Esophagus squamous epithelium (tissue), 4 donors: ENCODE measurements at regions not wholly inside any gene's neighbourhood (a gene's known extent, or its start where the extent isn't known, plus 50 kb on each side); places are given as distances from the start of the nearest gene placed in this dataset.

ENCODE experiments used
- POLR2A ChIP-seq, 4 donors: fragments of 450-650 bp; IDR thresholded peaks; one replicate each; pipeline ENCODE4 v1.6.1; 2017; ENCODE audit warnings: antibody characterized with exemption in 4 of 4, mild to moderate bottlenecking in 4 of 4, moderate library complexity in 3 of 4
- TF ChIP-seq, protein P1 (sequence below), 6 experiments: fragments of 450-650 bp in 4 of 6; fragments of 200-600 bp in 2 of 6; sonication (generic) in 2 of 6; IDR thresholded peaks; one replicate each; pipeline ENCODE4 v1.5.1; 2016 to 2019; ENCODE audit warnings: antibody characterized with exemption in 6 of 6, mild to moderate bottlenecking in 4 of 6, moderate library complexity in 4 of 6

GRCh38 chr4:180164799-180165198 is 2078.4 kb upstream of the TENM3 start:
- no peak for TF ChIP-seq POLR2A (IDR thresholded peaks at IDR 0.05)
- TF ChIP-seq, protein P1, sequence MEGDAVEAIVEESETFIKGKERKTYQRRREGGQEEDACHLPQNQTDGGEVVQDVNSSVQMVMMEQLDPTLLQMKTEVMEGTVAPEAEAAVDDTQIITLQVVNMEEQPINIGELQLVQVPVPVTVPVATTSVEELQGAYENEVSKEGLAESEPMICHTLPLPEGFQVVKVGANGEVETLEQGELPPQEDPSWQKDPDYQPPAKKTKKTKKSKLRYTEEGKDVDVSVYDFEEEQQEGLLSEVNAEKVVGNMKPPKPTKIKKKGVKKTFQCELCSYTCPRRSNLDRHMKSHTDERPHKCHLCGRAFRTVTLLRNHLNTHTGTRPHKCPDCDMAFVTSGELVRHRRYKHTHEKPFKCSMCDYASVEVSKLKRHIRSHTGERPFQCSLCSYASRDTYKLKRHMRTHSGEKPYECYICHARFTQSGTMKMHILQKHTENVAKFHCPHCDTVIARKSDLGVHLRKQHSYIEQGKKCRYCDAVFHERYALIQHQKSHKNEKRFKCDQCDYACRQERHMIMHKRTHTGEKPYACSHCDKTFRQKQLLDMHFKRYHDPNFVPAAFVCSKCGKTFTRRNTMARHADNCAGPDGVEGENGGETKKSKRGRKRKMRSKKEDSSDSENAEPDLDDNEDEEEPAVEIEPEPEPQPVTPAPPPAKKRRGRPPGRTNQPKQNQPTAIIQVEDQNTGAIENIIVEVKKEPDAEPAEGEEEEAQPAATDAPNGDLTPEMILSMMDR (IDR thresholded peaks at IDR 0.05) = no peak
